ENCODE measurements at regions not wholly inside any gene's neighbourhood (a gene's known extent, or its start where the extent isn't known, plus 50 kb on each side); places are given as distances from the start of the nearest gene placed in this dataset.
"Not testable (repeated sequence)": the region's sequence is repeated elsewhere in the genome, so short reads cannot be mapped to it uniquely, and the experiment has no call there.

- DNase-seq (ENCODE audit: low read depth in 3 of 3) = not testable (repeated sequence)
Observed at GRCh38 chr12:8282181-8282580, 54.8 kb upstream of the FAM90A1 start.

GRCh38 chr12:8285681-8286080 lies 58.3 kb upstream of the FAM90A1 start:
- not testable (repeated sequence) for DNase-seq (ENCODE audit: low read depth in 3 of 3)

- DNase-seq (ENCODE audit: low read depth in 3 of 3) = not testable (repeated sequence)
Observed at GRCh38 chr12:8291764-8292163, 64.3 kb upstream of the FAM90A1 start.

GRCh38 chr12:8294662-8295061 lies 67.2 kb upstream of the FAM90A1 start:
- not testable (repeated sequence) for DNase-seq (ENCODE audit: low read depth in 3 of 3)

- DNase-seq (ENCODE audit: low read depth in 3 of 3) = not testable (repeated sequence)
Observed at GRCh38 chr12:8308611-8309010, 81.2 kb upstream of the FAM90A1 start.

- not testable (repeated sequence) for DNase-seq (ENCODE audit: low read depth in 3 of 3)
Observed at GRCh38 chr12:8315997-8316396, 88.6 kb upstream of the FAM90A1 start.

- DNase-seq (ENCODE audit: low read depth in 3 of 3) = not testable (repeated sequence)
Observed at GRCh38 chr12:8317675-8318074, 90.3 kb upstream of the FAM90A1 start.

GRCh38 chr12:8320251-8320730 lies 92.9 kb upstream of the FAM90A1 start:
- peak in 2 of 3 experiments; percentile 2 to 4 for DNase-seq (ENCODE audit: low read depth in 3 of 3)

- DNase-seq (ENCODE audit: low read depth in 3 of 3) = not testable (repeated sequence)
Observed at GRCh38 chr12:8320791-8321370, 93.5 kb upstream of the FAM90A1 start.

GRCh38 chr12:8325145-8325839 lies 97.9 kb upstream of the FAM90A1 start:
- DNase-seq (ENCODE audit: low read depth in 3 of 3) = not testable (repeated sequence)

- DNase-seq (ENCODE audit: low read depth in 3 of 3) = not testable (repeated sequence)
Observed at GRCh38 chr12:8328835-8329234, 101.4 kb upstream of the FAM90A1 start.

- not testable (repeated sequence) for DNase-seq (ENCODE audit: low read depth in 3 of 3)
Observed at GRCh38 chr12:8332373-8332772, 105.0 kb upstream of the FAM90A1 start.

- DNase-seq (ENCODE audit: low read depth in 3 of 3) = not testable (repeated sequence)
Observed at GRCh38 chr12:8351073-8351472, 104.7 kb upstream of the CLEC6A start.

GRCh38 chr12:8354741-8355140 lies 101.0 kb upstream of the CLEC6A start:
- not testable (repeated sequence) for DNase-seq (ENCODE audit: low read depth in 3 of 3)

GRCh38 chr12:8355531-8355930 lies 100.2 kb upstream of the CLEC6A start:
- DNase-seq (ENCODE audit: low read depth in 3 of 3) = not testable (repeated sequence)

GRCh38 chr12:8373744-8374143 lies 82.0 kb upstream of the CLEC6A start:
- DNase-seq (ENCODE audit: low read depth in 3 of 3) = not testable (repeated sequence)

- not testable (repeated sequence) for DNase-seq (ENCODE audit: low read depth in 3 of 3)
Observed at GRCh38 chr12:8375122-8375521, 80.6 kb upstream of the CLEC6A start.

GRCh38 chr12:8377756-8378155 lies 78.0 kb upstream of the CLEC6A start:
- DNase-seq (ENCODE audit: low read depth in 3 of 3) = not testable (repeated sequence)

GRCh38 chr12:8382556-8382955 lies 73.2 kb upstream of the CLEC6A start:
- DNase-seq (ENCODE audit: low read depth in 3 of 3) = not testable (repeated sequence)

- DNase-seq (ENCODE audit: low read depth in 3 of 3) = not testable (repeated sequence)
Observed at GRCh38 chr12:8384686-8385085, 71.1 kb upstream of the CLEC6A start.

- DNase-seq (ENCODE audit: low read depth in 3 of 3) = not testable (repeated sequence)
Observed at GRCh38 chr12:8385431-8385830, 70.3 kb upstream of the CLEC6A start.

- not testable (repeated sequence) for DNase-seq (ENCODE audit: low read depth in 3 of 3)
Observed at GRCh38 chr12:8386661-8387060, 69.1 kb upstream of the CLEC6A start.

GRCh38 chr12:8389296-8389695 lies 66.5 kb upstream of the CLEC6A start:
- not testable (repeated sequence) for DNase-seq (ENCODE audit: low read depth in 3 of 3)
